ENCODE measurements at regions not wholly inside any gene's neighbourhood (a gene's known extent, or its start where the extent isn't known, plus 50 kb on each side); places are given as distances from the start of the nearest gene placed in this dataset.

GRCh38 chr2:4732560-4732959 lies 959.6 kb upstream of the SOX11 start:
- H3K4me1 ChIP-seq = no peaks in the 10 kb centered on the region
- H3K27ac ChIP-seq (replicated peaks in 1 of 4) = no peak overlapping the region
- no peaks in the 10 kb centered on the region for H3K9me3 ChIP-seq
- H3K36me3 ChIP-seq = no peaks in the 10 kb centered on the region
- TF ChIP-seq POLR2AphosphoS5 (IDR thresholded peaks at IDR 0.05) = no peak
- no peak for TF ChIP-seq EP300 (IDR thresholded peaks at IDR 0.05)
- no peak for TF ChIP-seq CTCF (IDR thresholded peaks at IDR 0.05)
- no peak for TF ChIP-seq POLR2A (IDR thresholded peaks at IDR 0.05; ENCODE audit: low read depth)
- H3K4me3 ChIP-seq = no peak overlapping the region
- H3K27me3 ChIP-seq = no peaks in the 10 kb centered on the region
- 83% methylated on average over 2 of the region's 2 CpGs for WGBS
- no peak for DNase-seq (ENCODE audit: extremely low spot score)
- intact Hi-C loops (cut with DNase I) = no loop called here

DNA sequence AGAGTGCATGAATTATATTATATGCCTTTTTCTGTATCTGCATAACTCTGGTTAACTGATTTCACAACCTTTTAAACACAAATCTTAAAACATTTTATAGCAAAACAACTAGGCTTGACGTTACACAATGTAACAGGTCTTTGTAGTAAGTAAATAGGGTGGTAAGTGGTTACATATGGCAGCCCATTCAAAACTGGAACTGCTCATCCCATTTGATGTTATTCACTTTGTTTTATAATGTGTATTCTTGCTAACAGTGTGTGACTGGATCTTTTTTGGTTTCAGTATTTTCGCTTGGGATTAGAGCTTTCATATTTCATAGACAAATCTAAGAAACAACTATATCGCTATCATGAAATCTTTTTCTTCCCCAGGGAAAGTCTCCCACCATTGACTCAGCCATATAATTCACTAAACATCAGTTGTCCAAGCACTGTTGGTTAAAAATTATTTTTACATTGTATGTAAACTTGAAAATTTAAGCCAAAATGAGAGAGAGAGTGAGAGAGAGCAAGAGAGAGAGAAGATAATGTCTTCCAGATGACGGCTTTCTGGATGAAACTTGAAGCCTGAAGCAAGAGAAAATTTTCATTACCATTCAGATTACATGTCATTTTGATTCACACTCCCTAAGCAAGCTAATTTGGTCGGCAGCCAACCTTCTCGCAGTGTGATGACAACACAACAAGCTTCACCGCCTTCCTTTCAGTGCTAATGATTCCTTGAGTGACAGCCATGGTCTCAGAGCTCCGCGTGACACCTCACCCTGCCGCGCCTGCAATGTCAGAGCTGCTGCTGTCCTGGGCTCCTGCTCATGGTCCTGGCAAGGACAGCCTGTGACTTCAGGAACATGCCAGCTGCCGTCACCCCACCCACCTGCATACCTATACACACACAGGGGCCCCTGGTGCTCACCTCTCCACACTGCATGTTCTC lies 946.9 kb upstream of the SOX11 start:
- H3K27me3 ChIP-seq = no peaks in the 10 kb centered on the region
- 49% methylated on average over 11 of the region's 12 CpGs for WGBS
- no peak for DNase-seq (ENCODE audit: extremely low spot score)
- no peak for TF ChIP-seq CTCF (IDR thresholded peaks at IDR 0.05)
- TF ChIP-seq EP300 (IDR thresholded peaks at IDR 0.05) = no peak
- no peak for TF ChIP-seq POLR2A (IDR thresholded peaks at IDR 0.05; ENCODE audit: low read depth)
- no peak for TF ChIP-seq POLR2AphosphoS5 (IDR thresholded peaks at IDR 0.05)
- H3K27ac ChIP-seq (replicated peaks in 1 of 4) = no peak overlapping the region
- intact Hi-C loops (cut with DNase I) = no loop called here
- H3K4me3 ChIP-seq = no peak overlapping the region
- no peaks in the 10 kb centered on the region for H3K9me3 ChIP-seq
- H3K36me3 ChIP-seq = no peaks in the 10 kb centered on the region
- H3K4me1 ChIP-seq = no peaks in the 10 kb centered on the region

DNA sequence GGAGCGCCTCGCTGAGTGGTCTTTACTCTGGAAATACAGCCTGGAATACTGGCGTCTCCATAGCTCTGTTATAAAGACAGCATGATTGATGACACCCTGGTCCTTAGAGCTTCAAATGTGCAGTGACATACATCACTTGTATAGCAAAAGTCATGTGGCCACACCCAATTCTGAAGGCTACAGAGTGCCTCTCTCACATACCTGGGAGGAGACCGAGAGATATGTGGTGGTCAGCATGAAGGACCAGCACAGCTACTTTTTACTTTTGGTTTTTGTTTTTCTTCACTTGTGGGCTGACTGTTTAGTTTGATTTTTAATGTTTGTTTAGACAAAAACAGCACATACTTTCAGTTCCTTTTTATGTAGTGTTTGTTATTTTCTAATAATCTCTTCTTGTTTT lies 938.5 kb upstream of the SOX11 start:
- H3K4me3 ChIP-seq = no peak overlapping the region
- no peaks in the 10 kb centered on the region for H3K9me3 ChIP-seq
- intact Hi-C loops (cut with DNase I) = no loop called here
- H3K4me1 ChIP-seq = no peaks in the 10 kb centered on the region
- no peaks in the 10 kb centered on the region for H3K27me3 ChIP-seq
- DNase-seq (ENCODE audit: extremely low spot score) = no peak
- 88% methylated on average over 3 of the region's 4 CpGs for WGBS
- H3K36me3 ChIP-seq = no peaks in the 10 kb centered on the region
- TF ChIP-seq POLR2A (IDR thresholded peaks at IDR 0.05; ENCODE audit: low read depth) (no peak), EP300 (IDR thresholded peaks at IDR 0.05) (no peak), CTCF (IDR thresholded peaks at IDR 0.05) (no peak), POLR2AphosphoS5 (IDR thresholded peaks at IDR 0.05) (no peak)
- no peak overlapping the region for H3K27ac ChIP-seq (replicated peaks in 1 of 4)

DNA sequence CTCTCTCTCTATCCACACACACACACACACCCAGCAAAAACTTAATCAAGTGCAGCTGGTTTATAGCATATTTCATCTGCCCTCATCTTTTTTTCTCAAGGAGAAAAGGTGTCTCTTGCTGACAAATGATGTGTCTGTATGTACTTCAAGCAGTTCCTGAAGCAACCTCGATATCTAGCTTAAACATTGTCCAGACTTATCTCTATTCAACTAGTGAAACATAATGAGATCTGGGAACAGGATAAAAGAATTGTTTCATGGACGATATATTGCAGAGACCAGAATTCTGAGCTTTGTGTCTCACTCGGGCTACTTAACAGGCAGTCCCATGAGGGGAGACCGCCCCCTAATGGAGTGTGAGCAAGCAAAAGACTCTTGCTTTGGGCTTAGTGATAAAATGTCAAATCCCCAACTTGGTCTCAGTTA lies 929.2 kb upstream of the SOX11 start:
- H3K36me3 ChIP-seq = no peaks in the 10 kb centered on the region
- no peaks in the 10 kb centered on the region for H3K27me3 ChIP-seq
- no peak overlapping the region for H3K27ac ChIP-seq (replicated peaks in 1 of 4)
- intact Hi-C loops (cut with DNase I) = no loop called here
- no peaks in the 10 kb centered on the region for H3K9me3 ChIP-seq
- H3K4me1 ChIP-seq = no peaks in the 10 kb centered on the region
- no peak overlapping the region for H3K4me3 ChIP-seq
- TF ChIP-seq POLR2A (IDR thresholded peaks at IDR 0.05; ENCODE audit: low read depth) = no peak
- TF ChIP-seq EP300 (IDR thresholded peaks at IDR 0.05) = no peak
- TF ChIP-seq CTCF (IDR thresholded peaks at IDR 0.05) = peak in 2 of 3 experiments; percentile 14 to 21
- no peak for DNase-seq (ENCODE audit: extremely low spot score)
- WGBS = 5% methylated on average over 4 of the region's 4 CpGs
